ENCODE measurements at regions not wholly inside any gene's neighbourhood (a gene's known extent, or its start where the extent isn't known, plus 50 kb on each side); places are given as distances from the start of the nearest gene placed in this dataset.

GRCh38 chr6:43842231-43842794 lies 72.3 kb downstream of the VEGFA start:
- ATAC-seq: no peak
- Histone ChIP-seq H3K4me3 (ENCODE audit: low read depth in 2 of 2, low read length in 2 of 2) (no peak overlapping the region), H3K27me3 (ENCODE audit: control insufficient read depth, insufficient read depth, low read length) (no peaks in the 10 kb centered on the region; the same call in 1 of the 2 replicates), H3K4me1 (ENCODE audit: control insufficient read depth, insufficient read depth, low read length) (peaks cover 7% of the 10 kb centered on the region; the same call in 1 of the 2 replicates), H3K27ac (ENCODE audit: low read length) (no peak overlapping the region), H3K36me3 (ENCODE audit: control insufficient read depth, insufficient read depth, low read length) (no peaks in the 10 kb centered on the region), H3K9me3 (ENCODE audit: control insufficient read depth, insufficient read depth, low read depth, low read length) (no peaks in the 10 kb centered on the region)
- ChIA-PET CTCF (interaction anchor here (0.6 kb wide), 1 partner anchor 249 kb away, joined by 4 read pairs; no protein-coding TSS in a partner anchor), POLR2A (no interaction called here)
- no peak for TF ChIP-seq CTCF (IDR thresholded peaks at IDR 0.05)
- no peak for TF ChIP-seq REST (IDR thresholded peaks at IDR 0.05; ENCODE audit: insufficient read depth in 1 of 2, low read depth in 2 of 2, low read length in 1 of 2)
- no peak for TF ChIP-seq SIN3A (IDR thresholded peaks at IDR 0.05; ENCODE audit: borderline replicate concordance, insufficient read depth, low read depth, low read length)
- TF ChIP-seq TCF7L2 (IDR thresholded peaks at IDR 0.05; ENCODE audit: low read depth, low read length): no peak
- TF ChIP-seq POLR2AphosphoS5 (IDR thresholded peaks at IDR 0.05; ENCODE audit: low read depth, low read length): no peak
- intact Hi-C loops (cut with micrococcal nuclease; ENCODE audit: unreplicated experiment) (no loop called here), in situ Hi-C loops (cut with HindIII; ENCODE audit: low pct_unique_long_range_greater_than_20kb, low sequenced_read_pairs) (no loop called here)
- no peak for DNase-seq (ENCODE audit: low read depth, low spot score)
- BruUV-seq (replicated peaks): no TSS peak

GRCh38 chr6:43840490-43841218 lies 70.6 kb downstream of the VEGFA start:
- no peak for ATAC-seq
- no peak overlapping the region for H3K4me3 ChIP-seq (ENCODE audit: low read depth in 2 of 2, low read length in 2 of 2)
- TF ChIP-seq SIN3A (IDR thresholded peaks at IDR 0.05; ENCODE audit: borderline replicate concordance, insufficient read depth, low read depth, low read length) (no peak), TCF7L2 (IDR thresholded peaks at IDR 0.05; ENCODE audit: low read depth, low read length) (no peak), POLR2AphosphoS5 (IDR thresholded peaks at IDR 0.05; ENCODE audit: low read depth, low read length) (no peak), CTCF (IDR thresholded peaks at IDR 0.05) (no peak), REST (IDR thresholded peaks at IDR 0.05; ENCODE audit: insufficient read depth in 1 of 2, low read depth in 2 of 2, low read length in 1 of 2) (no peak)
- CTCF ChIA-PET: no interaction called here
- no peak overlapping the region for H3K27ac ChIP-seq (ENCODE audit: low read length)
- in situ Hi-C loops (cut with HindIII; ENCODE audit: low pct_unique_long_range_greater_than_20kb, low sequenced_read_pairs) (no loop called here), intact Hi-C loops (cut with micrococcal nuclease; ENCODE audit: unreplicated experiment) (no loop called here)
- no peaks in the 10 kb centered on the region for H3K36me3 ChIP-seq (ENCODE audit: control insufficient read depth, insufficient read depth, low read length)
- H3K27me3 ChIP-seq (ENCODE audit: control insufficient read depth, insufficient read depth, low read length): no peaks in the 10 kb centered on the region; the same call in 1 of the 2 replicates
- peaks cover 7% of the 10 kb centered on the region; the same call in 1 of the 2 replicates for H3K4me1 ChIP-seq (ENCODE audit: control insufficient read depth, insufficient read depth, low read length)
- no peaks in the 10 kb centered on the region for H3K9me3 ChIP-seq (ENCODE audit: control insufficient read depth, insufficient read depth, low read depth, low read length)
- POLR2A ChIA-PET: no interaction called here
- BruUV-seq (replicated peaks): no TSS peak
- no peak for DNase-seq (ENCODE audit: low read depth, low spot score)

Data from Panc1 (cell line).